ENCODE measurements at regions not wholly inside any gene's neighbourhood (a gene's known extent, or its start where the extent isn't known, plus 50 kb on each side); places are given as distances from the start of the nearest gene placed in this dataset.
"Not testable (repeated sequence)": the region's sequence is repeated elsewhere in the genome, so short reads cannot be mapped to it uniquely, and the experiment has no call there.

GRCh38 chr3:182028081-182028480 is 316.4 kb downstream of the SOX2 start:
- no peaks in the 10 kb centered on the region for H3K9me3 Mint-ChIP-seq
- H3K4me1 Mint-ChIP-seq, result no peaks in the 10 kb centered on the region
- H3K27me3 Mint-ChIP-seq (ENCODE audit: low read depth), result no peaks in the 10 kb centered on the region
- no peak for TF ChIP-seq CTCF (IDR thresholded peaks at IDR 0.05; ENCODE audit: unreplicated experiment in 3 of 3)
- H3K4me3 Mint-ChIP-seq, result no peak overlapping the region
- H3K27ac Mint-ChIP-seq, result no peak overlapping the region
- H3K36me3 Mint-ChIP-seq (ENCODE audit: low read depth), result no peaks in the 10 kb centered on the region

- H3K36me3 Mint-ChIP-seq (ENCODE audit: low read depth); H3K4me3 Mint-ChIP-seq; H3K27ac Mint-ChIP-seq; H3K27me3 Mint-ChIP-seq (ENCODE audit: low read depth); H3K9me3 Mint-ChIP-seq; H3K4me1 Mint-ChIP-seq: not testable (repeated sequence)
Measured at GRCh38 chr3:182034231-182034630, 322.5 kb downstream of the SOX2 start.

GRCh38 chr3:182035324-182035723 is 323.6 kb downstream of the SOX2 start:
- H3K4me3 Mint-ChIP-seq, result no peak overlapping the region
- H3K36me3 Mint-ChIP-seq (ENCODE audit: low read depth), result no peaks in the 10 kb centered on the region
- no peak for TF ChIP-seq CTCF (IDR thresholded peaks at IDR 0.05; ENCODE audit: unreplicated experiment in 3 of 3)
- no peaks in the 10 kb centered on the region for H3K4me1 Mint-ChIP-seq
- no peak overlapping the region for H3K27ac Mint-ChIP-seq
- H3K27me3 Mint-ChIP-seq (ENCODE audit: low read depth), result no peaks in the 10 kb centered on the region
- H3K9me3 Mint-ChIP-seq, result no peaks in the 10 kb centered on the region

- TF ChIP-seq CTCF (IDR thresholded peaks at IDR 0.05; ENCODE audit: unreplicated experiment in 3 of 3), result no peak
- H3K36me3 Mint-ChIP-seq (ENCODE audit: low read depth), result no peaks in the 10 kb centered on the region
- H3K9me3 Mint-ChIP-seq, result no peaks in the 10 kb centered on the region
- no peaks in the 10 kb centered on the region for H3K27me3 Mint-ChIP-seq (ENCODE audit: low read depth)
- H3K27ac Mint-ChIP-seq, result no peak overlapping the region
- H3K4me1 Mint-ChIP-seq, result peaks cover 4% of the 10 kb centered on the region
- no peak overlapping the region for H3K4me3 Mint-ChIP-seq
Measured at GRCh38 chr3:182036382-182036781, 324.7 kb downstream of the SOX2 start.

GRCh38 chr3:182041668-182042291 is 330.1 kb downstream of the SOX2 start:
- H3K27me3 Mint-ChIP-seq (ENCODE audit: low read depth), result peaks cover 3% of the 10 kb centered on the region

GRCh38 chr3:182045736-182046135 is 334.0 kb downstream of the SOX2 start:
- Mint-ChIP-seq H3K36me3 (ENCODE audit: low read depth) (no peaks in the 10 kb centered on the region), H3K27me3 (ENCODE audit: low read depth) (peaks cover 3% of the 10 kb centered on the region), H3K4me3 (no peak overlapping the region), H3K27ac (no peak overlapping the region), H3K9me3 (no peaks in the 10 kb centered on the region), H3K4me1 (peaks cover 10% of the 10 kb centered on the region)
- no peak for TF ChIP-seq CTCF (IDR thresholded peaks at IDR 0.05; ENCODE audit: unreplicated experiment in 3 of 3)

More at GRCh38 chr3:182041668-182042291, 330.1 kb downstream of the SOX2 start:
- Mint-ChIP-seq H3K4me3 (no peak overlapping the region), H3K36me3 (ENCODE audit: low read depth) (no peaks in the 10 kb centered on the region), H3K9me3 (no peaks in the 10 kb centered on the region), H3K4me1 (peaks cover 10% of the 10 kb centered on the region), H3K27ac (no peak overlapping the region)
- TF ChIP-seq CTCF (IDR thresholded peaks at IDR 0.05; ENCODE audit: unreplicated experiment in 3 of 3), result no peak
